GM12875 (cell line): ENCODE measurements at regions not wholly inside any gene's neighbourhood (a gene's known extent, or its start where the extent isn't known, plus 50 kb on each side); places are given as distances from the start of the nearest gene placed in this dataset.
"Not testable (repeated sequence)": the region's sequence is repeated elsewhere in the genome, so short reads cannot be mapped to it uniquely, and the experiment has no call there.

Experiments used
- H3K4me3 ChIP-seq: one replicate; pipeline ENCODE4 v1.5.1; 2011; ENCODE audit warnings: low read depth, low read length, control low read depth
- TF ChIP-seq, protein P1 (sequence below): IDR thresholded peaks from 2 replicates; pipeline ENCODE4 v1.5.1; 2011; ENCODE audit warnings: low read depth, mild to moderate bottlenecking, control low read depth, inconsistent platforms, low read length, moderate library complexity, borderline replicate concordance; ENCODE audit not compliant: insufficient read depth

DNA sequence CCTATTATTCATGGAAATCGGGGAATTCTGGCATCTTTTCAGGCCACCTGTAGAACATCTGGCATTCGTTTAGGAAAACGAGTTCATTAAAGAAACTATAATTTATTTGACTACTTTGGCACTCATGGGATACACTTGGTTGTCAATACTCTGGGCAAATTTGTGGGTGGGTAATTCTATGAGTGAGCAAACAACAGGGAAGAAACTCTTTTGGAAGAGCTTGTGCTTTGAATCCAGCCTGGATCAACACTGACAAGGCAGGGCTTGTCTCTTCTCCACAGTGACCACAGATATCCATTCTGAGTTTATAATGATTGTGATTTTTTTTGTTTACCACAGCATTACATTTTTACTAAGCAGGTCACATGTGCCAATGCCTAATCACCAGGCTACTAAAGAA lies 394.7 kb downstream of the THBS2 start:
- TF ChIP-seq, protein P1, sequence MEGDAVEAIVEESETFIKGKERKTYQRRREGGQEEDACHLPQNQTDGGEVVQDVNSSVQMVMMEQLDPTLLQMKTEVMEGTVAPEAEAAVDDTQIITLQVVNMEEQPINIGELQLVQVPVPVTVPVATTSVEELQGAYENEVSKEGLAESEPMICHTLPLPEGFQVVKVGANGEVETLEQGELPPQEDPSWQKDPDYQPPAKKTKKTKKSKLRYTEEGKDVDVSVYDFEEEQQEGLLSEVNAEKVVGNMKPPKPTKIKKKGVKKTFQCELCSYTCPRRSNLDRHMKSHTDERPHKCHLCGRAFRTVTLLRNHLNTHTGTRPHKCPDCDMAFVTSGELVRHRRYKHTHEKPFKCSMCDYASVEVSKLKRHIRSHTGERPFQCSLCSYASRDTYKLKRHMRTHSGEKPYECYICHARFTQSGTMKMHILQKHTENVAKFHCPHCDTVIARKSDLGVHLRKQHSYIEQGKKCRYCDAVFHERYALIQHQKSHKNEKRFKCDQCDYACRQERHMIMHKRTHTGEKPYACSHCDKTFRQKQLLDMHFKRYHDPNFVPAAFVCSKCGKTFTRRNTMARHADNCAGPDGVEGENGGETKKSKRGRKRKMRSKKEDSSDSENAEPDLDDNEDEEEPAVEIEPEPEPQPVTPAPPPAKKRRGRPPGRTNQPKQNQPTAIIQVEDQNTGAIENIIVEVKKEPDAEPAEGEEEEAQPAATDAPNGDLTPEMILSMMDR, result no peak
- no peak overlapping the region for H3K4me3 ChIP-seq

DNA sequence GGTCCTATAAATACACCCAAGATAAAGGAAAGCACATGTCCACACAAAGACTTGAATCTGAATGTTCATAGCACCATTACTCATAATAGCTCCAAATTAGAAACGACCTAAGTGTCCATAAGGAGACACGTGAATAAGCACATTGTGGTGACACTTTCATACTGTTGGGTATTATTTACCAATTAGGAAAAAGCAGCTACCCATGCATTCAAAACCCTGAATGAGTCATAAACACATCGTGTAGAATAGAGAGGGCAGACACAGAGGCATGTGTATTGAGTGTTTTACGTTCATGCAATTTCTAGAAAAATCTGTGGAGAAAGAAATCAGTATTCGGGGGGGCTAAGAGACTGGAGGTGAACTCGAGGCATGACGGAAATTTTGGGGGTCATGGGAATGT lies 396.7 kb downstream of the THBS2 start:
- TF ChIP-seq, protein P1, result no peak
- H3K4me3 ChIP-seq, result no peak overlapping the region

DNA sequence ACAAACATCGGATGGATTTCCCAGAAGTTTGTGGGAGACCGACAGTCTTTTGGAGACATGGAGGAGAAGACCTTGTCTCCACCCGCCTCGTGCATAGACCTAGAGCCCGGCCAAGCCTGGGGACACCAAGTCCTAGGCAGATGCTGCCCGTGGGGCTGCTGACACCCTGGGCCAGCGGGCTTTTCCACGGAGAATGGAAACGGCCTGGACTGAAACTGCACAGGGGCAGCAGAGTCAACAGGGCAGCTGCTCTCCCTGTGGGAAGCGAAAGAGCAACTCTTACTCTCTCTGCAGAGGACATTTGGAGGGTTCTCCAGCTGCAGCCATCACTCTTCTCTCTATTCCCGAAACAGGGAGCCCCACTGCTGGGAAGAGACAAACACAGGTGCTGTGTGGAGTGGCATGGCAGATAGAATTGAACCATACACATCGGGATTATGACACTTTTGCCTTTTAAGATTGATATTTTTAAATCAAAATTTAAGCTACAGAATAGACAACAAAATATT lies 401.2 kb downstream of the THBS2 start:
- TF ChIP-seq, protein P1, result no peak
- H3K4me3 ChIP-seq, result no peak overlapping the region

DNA sequence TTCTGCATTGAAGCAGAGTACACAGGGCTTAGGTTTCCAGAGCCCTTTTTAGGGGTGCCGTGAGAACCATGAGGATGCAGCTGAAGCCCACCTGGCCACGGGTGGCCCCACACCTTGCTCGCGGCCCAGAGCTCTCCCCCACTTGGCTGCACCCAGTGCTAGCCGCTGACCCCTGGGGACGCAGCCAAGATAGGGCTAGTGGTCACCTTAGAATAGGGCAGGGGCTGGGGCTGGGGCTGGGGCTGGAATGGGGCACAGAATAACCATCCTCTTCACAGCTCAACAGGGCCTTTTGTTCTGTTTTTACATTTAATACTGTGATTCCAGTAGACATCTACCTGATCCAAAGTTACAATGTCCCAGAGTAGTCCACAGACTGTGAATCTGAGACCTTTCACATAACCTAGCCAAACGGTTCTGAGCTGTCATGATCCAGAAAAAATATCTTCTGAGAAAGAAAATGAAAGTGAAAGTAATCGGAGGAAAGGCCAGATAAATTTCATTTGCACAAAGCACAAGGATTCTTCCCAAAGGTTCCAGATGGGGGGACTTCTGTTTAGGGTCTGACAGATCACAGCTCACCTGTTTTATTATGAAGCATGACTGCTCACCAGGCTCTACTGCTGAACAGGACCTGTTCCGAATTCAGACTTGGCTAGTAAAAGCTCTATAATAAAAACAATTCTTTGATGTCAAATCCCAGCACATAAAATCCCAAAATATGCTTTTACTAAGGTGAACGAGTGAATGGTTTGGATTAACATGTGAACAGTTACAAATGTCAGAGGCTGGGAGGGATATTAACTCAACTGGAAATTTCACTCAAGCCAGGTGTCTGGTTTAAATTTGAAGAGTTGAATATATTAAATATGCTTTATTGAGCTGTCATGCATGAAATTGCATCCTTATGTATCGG lies 401.9 kb downstream of the THBS2 start:
- TF ChIP-seq, protein P1, result no peak
- H3K4me3 ChIP-seq, result no peak overlapping the region

DNA sequence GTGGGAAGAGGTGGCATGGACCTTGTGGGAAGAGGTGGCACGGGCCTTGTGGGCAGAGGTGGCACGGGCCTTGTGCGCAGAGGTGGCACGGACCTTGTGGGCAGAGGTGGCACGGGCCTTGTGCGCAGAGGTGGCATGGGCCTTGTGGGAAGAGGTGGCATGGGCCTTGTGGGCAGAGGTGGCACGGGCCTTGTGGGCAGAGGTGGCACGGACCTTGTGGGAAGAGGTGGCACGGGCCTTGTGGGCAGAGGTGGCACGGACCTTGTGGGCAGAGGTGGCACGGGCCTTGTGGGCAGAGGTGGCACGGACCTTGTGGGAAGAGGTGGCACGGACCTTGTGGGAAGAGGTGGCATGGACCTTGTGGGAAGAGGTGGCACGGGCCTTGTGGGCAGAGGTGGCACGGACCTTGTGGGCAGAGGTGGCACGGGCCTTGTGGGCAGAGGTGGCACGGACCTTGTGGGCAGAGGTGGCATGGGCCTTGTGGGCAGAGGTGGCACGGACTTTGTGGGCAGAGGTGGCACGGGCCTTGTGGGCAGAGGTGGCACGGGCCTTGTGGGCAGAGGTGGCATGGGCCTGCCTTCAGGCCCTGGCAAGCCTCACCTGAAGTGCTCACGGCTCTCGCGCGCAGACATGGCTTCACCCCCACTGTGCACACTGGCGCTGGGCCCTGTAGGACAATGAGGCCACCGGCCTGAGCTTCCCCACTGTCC lies 403.5 kb downstream of the THBS2 start:
- not testable (repeated sequence) for H3K4me3 ChIP-seq

DNA sequence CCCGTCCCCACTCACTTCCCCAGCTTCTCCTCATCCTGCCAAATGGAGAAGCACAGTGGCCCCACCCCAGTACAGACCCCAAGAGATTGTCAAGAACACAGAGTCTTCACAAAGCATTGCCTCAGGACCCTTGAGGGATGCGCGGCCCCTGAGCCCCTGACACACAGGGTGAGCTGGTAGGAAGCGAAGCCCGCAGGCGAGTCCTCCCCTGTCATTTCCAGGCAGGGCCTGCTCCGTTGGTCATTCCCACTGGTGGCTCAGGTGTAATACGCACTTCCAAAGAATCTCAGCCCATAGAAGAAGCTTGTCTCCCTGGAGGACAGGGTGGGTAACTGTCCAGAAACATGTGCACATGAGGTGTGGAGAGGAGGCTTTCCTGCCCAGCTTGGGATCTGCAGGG lies 404.2 kb downstream of the THBS2 start:
- TF ChIP-seq, protein P1, result no peak
- no peak overlapping the region for H3K4me3 ChIP-seq

DNA sequence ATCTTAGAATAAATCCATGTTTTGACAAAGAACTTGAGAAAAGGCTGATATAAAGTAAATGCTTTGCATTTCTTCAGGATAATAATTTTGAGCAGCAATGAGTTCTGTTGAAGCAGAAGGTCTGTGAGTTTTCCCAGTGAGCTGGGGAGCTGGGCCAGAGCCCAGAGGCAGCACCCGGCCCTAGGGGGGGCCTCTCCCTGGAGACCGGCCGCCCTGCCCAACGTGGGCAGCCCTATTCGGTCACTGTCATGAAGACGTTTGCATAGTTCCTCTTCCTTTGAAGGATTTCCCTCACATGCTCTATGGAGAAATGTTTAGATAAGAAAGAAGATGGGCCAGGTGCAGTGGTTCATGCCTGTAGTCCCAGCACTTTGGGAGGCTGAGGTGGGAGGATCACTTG lies 404.8 kb downstream of the THBS2 start:
- TF ChIP-seq, protein P1, result no peak
- H3K4me3 ChIP-seq, result no peak overlapping the region
